22Rv1 (cell line): ENCODE measurements at regions not wholly inside any gene's neighbourhood (a gene's known extent, or its start where the extent isn't known, plus 50 kb on each side); places are given as distances from the start of the nearest gene placed in this dataset.

Source experiments
- H3K27ac ChIP-seq: fragments of 450-650 bp; 2 replicates; pipeline ENCODE4 v1.5.1; 2017
- CTCF ChIP-seq: fragments of 450-650 bp; IDR thresholded peaks from 2 replicates; pipeline ENCODE4 v1.5.1; 2017; ENCODE audit warnings: mild to moderate bottlenecking
- ZFX ChIP-seq: fragments of 450-650 bp; IDR thresholded peaks from 2 replicates; pipeline ENCODE4 v1.6.1; 2017; ENCODE audit warnings: antibody characterized with exemption, borderline replicate concordance

- TF ChIP-seq CTCF, result no peak
- no peak for TF ChIP-seq ZFX
- H3K27ac ChIP-seq, result no peak overlapping the region
Measured at GRCh38 chr2:187915810-187916209, 361.6 kb upstream of the TFPI start.

- TF ChIP-seq CTCF (no peak), ZFX (no peak)
- no peak overlapping the region for H3K27ac ChIP-seq
Measured at GRCh38 chr2:187916799-187917198, 362.6 kb upstream of the TFPI start.

- TF ChIP-seq ZFX (no peak), CTCF (no peak)
Measured at GRCh38 chr2:187917535-187917934, 363.3 kb upstream of the TFPI start.

GRCh38 chr2:187918996-187919821, 365.0 kb upstream of the TFPI start:
- no peak overlapping the region for H3K27ac ChIP-seq
- no peak for TF ChIP-seq CTCF
- TF ChIP-seq ZFX, result no peak

More at GRCh38 chr2:187917535-187917934, 363.3 kb upstream of the TFPI start:
- H3K27ac ChIP-seq, result no peak overlapping the region

GRCh38 chr2:187920511-187920910, 366.3 kb upstream of the TFPI start:
- TF ChIP-seq CTCF (no peak), ZFX (no peak)
- H3K27ac ChIP-seq, result no peak overlapping the region

- TF ChIP-seq CTCF (no peak), ZFX (no peak)
Measured at GRCh38 chr2:187922846-187923245, 368.6 kb upstream of the TFPI start.

GRCh38 chr2:187924293-187924692, 367.4 kb upstream of the GULP1 start:
- TF ChIP-seq CTCF (no peak), ZFX (no peak)
- H3K27ac ChIP-seq, result peak overlapping the region; percentile 64

More at GRCh38 chr2:187922846-187923245, 368.6 kb upstream of the TFPI start:
- H3K27ac ChIP-seq, result no peak overlapping the region
